HG03460 (cell line): ENCODE measurements at regions not wholly inside any gene's neighbourhood (a gene's known extent, or its start where the extent isn't known, plus 50 kb on each side); places are given as distances from the start of the nearest gene placed in this dataset.
A peak's percentile ranks its signal among the peaks of the same experiment; 100 is the strongest.

ENCODE experiments used
- ATAC-seq: cut with Tn5 transposase; IDR thresholded peaks from one replicate; pipeline ENCODE4 v1.9.1; 2021; ENCODE audit not compliant: unreplicated experiment

DNA sequence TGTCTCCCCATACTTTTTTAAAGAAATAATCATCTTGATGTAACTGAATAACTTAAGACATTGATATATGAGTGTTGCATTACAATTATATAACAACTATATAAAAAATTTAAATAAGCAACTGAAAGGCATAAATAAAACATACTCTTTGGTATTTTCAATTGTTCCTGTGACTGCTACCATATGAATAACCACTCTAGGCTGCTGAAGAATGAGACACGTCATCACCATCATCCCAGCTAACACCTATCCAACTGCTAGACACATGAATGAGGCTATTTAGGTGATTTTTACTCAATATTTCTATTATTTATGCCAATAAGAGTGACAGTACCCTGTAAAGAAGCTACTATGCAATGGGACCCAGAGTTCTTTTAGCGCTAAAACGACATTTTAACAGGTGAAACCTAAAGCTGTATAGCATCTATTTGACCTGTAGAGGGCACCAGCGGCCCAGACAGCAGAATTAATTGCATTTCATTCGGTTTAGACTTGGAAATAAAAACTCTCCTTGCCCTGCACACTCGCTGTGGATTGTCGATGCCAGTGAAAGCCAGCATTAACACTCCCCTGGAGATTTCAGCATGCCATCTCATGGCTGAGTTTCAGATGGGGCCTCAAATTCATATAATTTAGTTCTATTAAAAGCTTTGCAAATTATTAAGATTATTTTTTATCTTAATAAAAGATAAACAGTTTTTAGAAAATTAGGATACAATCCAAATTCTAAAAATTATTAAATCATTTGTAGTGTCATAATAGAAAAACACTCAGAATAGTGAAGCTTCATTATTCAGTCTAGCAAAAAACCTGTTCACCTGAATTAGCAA lies 89.4 kb upstream of the MAP2 start:
- ATAC-seq, result peak; percentile 94

DNA sequence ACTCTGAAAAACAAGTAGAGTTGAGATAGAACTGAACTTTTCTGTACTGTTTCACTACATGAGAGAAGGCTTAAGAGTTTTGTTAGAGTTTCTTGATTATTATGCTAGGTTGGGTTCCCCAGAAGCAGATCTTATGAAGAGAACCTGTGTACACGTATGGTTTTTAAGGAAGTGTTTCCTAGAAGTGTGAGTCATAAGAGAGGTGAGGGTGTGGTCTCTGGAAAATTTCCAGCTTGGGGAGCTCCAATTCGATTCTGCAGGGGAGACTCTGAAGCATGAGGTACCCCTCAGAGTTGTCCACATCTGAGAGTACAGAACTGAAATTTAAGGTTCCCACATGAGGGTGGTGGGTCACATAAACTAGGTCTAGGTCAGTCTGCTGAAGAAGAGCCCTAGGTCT lies 83.3 kb upstream of the MAP2 start:
- ATAC-seq, result no peak

DNA sequence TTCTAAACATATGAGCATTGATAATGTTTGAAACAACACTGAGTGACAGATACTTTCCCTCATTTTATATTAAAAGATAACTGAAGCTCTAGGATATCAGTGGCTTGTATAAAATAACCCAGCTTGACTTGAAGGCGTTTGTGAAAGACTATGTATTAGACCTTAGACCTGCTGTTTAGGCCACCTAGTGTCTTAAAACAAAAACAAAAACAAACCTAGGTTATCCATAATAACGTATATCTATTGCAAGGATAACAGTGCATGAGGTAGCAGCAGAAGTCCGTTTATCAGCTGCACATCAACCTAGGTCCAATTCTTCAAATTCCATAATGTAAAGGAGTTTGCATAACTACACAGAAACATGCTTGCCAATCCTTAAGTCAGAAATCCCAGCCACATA lies 79.5 kb upstream of the MAP2 start:
- ATAC-seq, result no peak

DNA sequence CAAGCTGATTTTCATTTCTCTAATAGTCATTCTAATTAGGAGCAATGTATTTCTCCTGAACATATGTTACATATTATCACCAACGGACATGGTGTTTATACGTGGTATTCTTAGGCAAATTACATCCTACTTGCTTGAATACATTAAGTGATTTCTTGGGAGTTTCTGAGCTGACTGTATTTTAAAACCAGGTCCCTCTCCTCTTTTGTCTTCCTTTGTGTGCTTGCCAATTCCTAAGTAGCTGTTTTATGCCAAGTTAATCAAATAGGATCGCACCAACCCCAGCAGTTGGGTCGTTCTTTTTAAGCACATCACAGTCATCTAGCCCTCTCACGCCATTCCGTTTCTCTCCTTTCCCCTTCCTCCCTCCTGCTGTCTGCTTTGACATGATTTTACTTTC lies 75.4 kb upstream of the MAP2 start:
- no peak for ATAC-seq

DNA sequence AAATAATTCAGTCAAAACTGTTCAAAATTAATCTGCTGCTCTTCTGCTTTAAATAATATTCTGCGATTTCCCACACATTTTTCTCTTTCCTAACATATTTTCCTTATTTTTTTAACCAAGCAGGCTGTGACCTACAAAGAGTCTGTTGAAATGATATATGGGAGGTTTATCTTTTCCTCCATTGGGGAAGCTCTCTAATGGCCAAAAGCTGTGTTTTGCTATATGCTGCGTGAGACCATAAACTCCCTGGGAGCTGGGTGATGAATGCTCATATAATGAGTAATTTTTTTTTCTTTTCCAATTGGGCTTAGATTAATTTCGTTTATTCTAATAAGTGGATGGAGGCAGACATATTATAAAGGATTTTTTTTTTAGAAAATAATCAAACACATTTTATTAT lies 72.2 kb upstream of the MAP2 start:
- ATAC-seq, result no peak

DNA sequence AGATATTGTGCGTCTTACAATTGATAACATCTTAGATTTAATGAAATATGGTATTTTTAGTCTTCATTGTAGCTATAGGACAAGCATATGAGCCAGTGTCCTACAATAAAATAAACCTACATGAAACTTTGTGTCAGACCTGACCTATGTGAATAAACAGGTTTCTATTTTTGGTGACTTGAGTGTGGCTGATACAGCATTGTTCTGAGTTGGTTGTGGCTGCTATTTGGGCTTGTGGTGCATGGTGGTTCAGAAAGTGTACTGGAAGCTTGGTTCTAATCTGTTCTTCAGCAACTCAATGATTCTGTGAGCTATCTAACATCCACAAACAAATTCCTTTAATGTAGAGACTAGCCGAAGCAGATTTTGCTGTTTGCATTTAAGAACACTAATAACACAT lies 64.9 kb upstream of the MAP2 start:
- no peak for ATAC-seq

DNA sequence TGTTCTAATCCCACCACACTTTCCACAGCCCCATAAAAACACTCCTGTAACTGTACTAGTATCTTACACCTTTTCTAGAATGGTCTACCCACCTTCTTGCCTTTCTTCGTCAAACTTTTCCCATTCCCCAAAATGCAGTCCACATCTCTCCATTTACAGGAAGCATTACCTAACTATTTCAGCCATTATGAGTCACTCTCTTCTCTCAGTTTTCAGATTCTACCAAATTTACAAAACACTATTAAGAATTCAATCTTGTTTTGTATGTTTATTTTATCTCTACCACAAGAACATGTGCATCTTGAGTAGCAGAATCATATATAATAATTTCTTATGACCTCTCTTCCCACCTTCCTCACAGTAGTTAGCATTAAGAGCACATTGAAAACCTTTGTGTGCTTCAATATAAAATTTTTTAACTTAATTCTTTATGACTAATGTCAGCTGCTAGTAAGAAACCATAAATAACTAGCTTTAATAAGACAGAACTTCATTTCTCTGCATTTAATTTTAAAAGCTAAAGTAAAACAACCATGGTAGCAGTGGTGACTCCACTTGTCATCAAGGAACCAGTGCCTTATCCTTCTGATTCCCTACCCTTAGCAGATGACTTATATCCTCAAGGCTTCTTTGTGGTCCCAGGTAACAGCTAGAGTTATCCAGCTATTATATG lies 56.6 kb upstream of the MAP2 start:
- no peak for ATAC-seq

DNA sequence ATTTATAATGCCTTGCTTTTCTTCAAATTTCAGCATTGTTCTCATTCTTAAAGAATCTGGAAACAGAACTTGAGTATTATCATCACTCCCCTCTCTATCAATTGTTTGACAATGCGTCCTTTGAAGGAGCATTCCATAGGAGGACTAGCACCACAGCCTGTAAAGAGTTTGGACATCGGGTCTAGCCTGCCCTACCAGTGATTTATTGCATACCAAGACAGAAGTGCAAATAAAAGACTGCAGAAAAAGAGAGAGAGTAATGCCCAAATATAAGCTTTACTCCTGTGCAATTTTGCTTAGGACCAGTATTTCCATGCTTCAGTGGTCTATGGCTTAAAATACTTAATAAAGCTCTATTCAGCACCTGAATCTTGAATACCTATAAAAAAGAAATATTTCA lies 55.4 kb upstream of the MAP2 start:
- ATAC-seq, result no peak

DNA sequence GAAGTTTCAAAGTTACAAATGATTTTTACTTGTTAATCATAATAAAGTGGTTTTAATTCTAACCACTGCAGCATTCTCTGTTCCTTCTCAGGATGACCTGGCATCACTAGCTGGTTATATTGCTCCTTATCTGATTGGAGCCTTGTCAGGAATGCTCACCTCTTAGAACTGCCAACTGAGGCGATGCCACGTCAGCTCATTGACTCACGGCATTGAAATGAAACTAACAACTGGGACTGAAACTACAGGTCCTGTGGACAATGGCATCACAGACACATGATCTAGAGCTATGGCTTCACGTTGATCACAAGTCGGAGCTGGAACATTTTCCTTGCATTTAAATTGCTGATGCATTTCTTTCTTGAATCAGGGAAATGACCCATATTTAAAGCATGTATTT lies 54.9 kb upstream of the MAP2 start:
- ATAC-seq, result peak; percentile 94

DNA sequence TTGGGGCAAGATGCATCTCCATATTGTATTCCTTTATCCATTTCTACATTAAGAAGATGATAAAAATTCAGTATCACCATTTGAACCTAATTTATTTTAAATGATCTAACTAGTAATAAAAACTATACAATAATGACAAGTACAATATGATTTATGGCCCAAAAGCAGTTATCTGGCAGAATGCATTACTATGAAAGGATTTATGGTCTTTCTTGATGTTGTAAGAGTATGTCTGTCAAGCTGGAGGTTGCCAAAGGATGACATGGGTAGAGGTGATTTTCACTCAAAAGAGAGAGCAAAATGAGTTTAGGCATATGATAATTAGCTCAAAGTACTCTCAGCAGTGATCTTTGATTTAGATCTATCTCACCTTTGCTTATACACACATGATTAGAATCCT lies 54.2 kb upstream of the MAP2 start:
- ATAC-seq, result no peak

DNA sequence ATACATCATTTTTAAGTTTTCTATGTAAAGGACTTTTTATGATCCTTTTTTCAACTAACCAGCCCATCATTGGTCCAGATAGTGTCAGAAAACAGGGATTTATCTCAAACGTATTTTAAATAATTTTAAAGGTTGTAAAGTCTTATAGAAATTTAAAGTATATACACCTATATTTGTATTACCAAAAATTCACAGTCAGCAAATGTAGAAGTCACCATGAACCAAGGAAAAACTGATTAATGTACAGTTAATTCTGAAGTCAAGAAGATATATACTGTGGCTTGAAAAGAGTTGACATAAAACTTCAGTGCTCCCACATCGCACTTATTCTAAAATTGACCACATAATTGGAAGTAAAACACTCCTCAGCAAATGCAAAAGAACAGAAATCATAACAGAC lies 52.4 kb upstream of the MAP2 start:
- ATAC-seq, result no peak
